Activated CD4-positive, alpha-beta T cell treated with anti-CD3 and anti-CD28 coated beads, Interleukin-2, amount 50 U/mL, for 4 hours (primary cell): ENCODE measurements at regions not wholly inside any gene's neighbourhood (a gene's known extent, or its start where the extent isn't known, plus 50 kb on each side); places are given as distances from the start of the nearest gene placed in this dataset.
"Not testable (repeated sequence)": the region's sequence is repeated elsewhere in the genome, so short reads cannot be mapped to it uniquely, and the experiment has no call there.

Experiments
- DNase-seq, 2 experiments: peaks; one replicate each; pipeline ENCODE4 v3.0.0-alpha.2; 2020

DNA sequence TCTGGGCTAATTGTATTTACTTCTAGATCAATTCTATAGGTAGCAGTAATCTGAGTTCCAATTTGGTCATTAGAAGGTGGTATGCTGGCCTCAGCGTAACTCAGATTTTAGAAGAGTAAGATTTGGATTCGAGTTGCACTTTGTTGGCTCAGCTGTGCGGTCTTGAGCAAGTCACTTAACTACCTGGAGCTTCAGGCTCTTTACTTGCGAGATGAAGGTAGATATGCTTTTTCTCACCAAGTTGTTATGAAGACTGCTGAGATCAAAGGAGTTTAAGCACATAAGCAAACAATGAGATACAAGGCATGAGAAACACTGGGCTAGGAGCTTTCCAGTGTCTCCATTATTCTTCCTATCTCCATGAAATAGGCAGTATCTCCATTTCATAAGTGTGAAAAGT is 133.8 kb upstream of the RANBP3L start:
- no peak for DNase-seq

DNA sequence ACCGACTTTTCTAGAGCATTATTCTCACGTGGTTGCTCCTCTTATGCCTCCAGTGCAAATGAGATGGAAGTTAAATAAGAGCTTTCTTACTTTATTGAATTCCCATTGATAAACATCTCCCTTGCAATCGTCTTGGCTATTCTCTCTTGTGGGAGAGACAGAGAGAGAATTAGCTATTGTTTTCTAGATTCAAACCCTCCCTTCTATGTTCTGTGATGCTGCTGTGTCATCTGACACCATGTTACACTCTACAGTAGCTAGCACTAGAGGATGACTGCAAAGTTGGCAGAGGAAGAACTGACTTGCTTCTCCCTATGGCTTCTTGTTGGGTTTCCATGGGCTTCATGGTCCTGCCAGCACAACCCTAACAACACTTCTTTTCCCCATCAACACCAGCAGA is 134.6 kb upstream of the RANBP3L start:
- DNase-seq: no peak

DNA sequence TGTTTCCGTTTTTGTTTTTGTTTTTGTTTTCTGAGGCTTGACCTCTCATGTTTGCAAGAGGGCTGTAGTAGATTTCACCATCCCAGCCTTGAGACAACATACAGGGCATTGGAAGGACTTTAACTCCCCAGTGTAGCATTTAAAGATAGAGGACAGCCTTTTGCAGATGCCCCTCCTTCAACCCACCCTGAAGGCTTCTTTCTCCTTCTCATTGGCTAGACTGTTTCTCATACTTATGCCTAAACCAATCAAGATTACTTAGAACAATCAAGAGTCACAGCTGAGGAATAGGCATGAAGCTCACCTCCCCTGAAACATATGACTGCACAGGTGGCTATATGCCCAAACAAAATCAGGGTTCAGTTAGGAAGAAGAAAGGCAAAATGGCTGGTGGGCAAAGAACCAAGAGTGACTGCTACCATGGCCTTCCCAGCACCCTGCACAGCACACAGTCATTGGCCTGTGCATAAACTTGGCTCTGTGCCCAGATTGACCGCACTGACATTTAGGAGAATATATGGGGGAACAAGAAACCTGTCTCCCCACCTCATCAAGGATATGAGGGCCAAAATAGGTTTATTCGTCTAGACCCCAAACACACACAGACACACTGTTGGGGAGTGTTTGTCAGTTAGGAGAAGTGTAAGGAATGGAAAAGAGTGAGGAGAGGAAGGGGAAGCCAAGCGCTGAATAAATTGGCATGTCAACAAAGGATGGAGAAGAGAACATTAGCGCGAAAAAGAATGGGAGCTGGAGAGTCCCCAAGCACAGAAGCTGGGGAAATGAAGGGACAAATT is 137.3 kb upstream of the RANBP3L start:
- DNase-seq: no peak

DNA sequence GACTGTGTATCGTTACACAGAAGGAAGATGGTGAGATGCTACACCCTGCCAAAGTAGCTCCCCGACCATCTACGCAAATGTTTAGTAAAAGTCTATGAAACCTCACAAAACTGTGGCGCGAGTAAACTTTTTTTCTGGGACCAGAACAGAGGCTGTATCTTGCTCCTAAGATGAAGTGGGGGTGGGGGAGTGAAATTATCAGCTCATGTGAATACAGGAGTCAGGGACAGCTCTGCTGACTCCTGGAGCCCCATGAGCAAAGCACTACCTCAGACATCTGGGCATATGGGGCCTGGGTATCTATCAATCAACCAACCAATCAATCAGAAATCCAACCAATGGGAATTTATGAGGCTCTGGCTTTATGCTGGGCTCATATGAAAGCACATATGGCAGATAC is 138.6 kb upstream of the RANBP3L start:
- DNase-seq: no peak

DNA sequence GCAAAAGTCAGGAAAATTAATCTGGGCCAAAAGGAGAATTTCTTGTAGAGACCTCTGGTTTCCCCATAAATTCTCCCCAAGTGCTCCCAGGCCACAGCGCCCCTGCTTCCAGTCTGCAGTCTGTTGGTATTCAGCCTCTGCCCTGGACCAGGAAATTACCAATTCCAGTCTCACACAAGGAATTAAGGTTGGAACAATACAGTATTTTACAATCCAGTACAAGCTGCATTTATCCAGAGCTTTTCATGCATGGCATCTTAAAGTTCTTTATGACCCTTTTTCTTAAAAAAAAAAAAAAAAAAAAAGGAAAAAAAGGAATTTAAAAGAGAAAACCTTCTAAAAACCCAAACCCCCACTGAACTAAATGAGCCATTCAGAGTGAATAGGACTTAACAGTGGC is 139.6 kb upstream of the RANBP3L start:
- DNase-seq: no peak

DNA sequence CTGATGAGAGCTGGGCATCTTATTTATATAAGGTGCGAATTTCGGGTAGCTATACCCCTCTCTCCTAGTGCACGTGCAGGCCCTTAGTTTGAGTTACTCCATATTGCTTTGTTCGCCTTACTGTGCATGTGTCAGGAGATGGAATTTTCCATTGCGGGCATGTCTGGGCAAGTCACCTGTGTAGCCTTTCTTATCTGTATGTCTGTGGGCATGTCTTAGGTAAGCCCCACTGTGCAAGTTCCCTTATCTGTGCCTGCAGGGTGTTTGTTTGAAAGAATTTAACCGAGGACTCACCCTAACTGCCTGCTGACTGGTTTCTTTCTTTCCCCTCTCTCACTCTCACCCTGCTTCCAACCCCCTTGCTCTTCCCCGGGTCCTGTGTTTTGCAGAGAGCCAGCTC is 140.7 kb upstream of the RANBP3L start:
- no peak for DNase-seq

DNA sequence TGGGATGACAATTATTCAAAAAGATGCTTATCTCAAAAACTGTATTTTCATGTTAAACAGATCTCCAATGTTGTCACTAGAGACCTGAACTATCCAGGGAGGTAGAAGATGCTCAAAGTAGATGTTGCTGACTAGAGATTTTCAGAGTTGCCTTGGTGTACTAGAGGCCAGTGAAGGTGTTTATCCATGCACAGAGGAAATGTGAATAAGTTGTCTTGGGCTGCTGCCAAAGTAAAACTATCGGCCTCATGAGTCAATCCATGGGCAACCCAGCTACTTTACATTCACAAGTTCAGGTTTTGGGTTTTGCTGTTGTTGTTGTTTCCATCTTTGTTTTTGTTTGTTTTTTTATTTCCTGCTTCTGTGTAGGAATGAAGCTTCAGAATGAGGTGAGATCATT is 141.1 kb upstream of the RANBP3L start:
- no peak for DNase-seq

DNA sequence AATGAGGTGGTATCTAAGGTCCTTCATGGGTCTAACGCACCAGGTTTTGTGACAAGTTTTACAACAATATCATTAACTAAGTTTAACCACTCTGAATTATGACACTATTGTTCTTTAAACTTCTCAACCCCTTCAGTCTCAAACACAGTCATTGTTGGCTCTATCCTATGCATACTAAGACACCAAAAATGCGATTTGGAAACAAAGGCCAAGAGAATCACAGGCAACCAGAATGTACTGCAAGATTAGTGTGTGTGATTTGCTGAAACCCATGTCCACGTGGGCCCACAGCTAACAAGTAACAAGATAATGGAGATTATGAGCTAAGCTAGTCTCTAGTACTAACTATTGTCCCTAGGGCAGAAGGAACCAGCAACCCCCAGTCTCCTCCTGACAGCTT is 142.2 kb upstream of the RANBP3L start:
- DNase-seq: no peak

DNA sequence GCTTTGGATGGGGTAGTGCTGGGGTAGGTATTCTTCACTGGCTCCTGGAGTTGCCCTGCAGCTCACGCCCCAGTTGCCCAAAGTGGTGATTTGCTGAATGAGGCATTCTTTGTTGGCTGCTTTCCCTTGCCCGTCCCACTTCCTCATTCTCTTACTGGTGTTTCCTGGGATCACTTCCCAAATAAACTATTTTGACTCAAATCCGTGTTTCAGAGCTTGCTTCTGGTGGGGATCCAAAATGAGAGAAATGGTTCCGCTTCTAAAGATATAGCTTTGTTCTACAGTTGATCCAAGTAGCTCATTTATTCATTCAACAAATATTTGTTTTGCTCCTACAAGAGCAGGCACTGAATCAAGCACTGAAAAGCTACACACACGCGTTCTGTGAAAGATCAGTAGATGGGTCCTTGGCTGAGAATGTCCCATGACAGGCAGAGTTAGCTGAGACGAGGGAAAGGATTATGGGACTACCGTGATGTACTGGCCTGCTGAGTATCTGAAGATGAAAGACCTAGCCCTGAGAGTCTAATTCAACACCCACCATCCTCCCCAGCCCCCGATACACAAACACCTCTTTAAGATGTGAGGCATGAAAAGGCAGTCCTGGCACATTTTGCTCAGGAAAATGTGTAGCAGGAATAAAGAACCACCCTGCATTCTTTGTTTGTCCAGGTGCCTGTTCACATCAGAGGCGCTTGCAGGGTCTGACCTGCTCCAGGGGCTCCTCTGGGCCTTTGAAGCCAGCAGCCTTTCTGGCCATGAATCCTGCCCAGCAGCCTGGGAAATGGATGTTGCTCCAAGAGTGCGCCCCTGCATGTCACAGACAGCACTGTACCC is 143.1 kb upstream of the RANBP3L start:
- DNase-seq: no peak

DNA sequence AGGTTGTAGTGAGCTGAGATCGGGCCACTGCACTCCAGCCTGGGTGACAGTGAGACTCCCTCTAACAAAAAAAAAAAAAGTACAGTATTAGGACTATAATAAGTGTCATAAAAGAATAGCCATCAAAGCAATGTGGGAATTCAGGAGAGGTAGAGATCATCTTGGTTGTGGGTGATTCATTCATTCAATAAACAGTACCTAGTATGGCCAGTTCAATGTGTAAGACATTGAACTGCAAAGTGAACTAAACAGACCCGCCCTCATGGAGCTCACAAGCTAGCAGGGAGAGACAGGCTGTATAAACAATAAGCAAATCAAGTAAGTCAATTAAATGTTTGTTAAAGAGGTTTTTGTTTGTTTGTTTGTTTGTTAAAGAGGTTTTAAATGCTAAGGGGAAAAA is 146.1 kb upstream of the RANBP3L start:
- DNase-seq: no peak

DNA sequence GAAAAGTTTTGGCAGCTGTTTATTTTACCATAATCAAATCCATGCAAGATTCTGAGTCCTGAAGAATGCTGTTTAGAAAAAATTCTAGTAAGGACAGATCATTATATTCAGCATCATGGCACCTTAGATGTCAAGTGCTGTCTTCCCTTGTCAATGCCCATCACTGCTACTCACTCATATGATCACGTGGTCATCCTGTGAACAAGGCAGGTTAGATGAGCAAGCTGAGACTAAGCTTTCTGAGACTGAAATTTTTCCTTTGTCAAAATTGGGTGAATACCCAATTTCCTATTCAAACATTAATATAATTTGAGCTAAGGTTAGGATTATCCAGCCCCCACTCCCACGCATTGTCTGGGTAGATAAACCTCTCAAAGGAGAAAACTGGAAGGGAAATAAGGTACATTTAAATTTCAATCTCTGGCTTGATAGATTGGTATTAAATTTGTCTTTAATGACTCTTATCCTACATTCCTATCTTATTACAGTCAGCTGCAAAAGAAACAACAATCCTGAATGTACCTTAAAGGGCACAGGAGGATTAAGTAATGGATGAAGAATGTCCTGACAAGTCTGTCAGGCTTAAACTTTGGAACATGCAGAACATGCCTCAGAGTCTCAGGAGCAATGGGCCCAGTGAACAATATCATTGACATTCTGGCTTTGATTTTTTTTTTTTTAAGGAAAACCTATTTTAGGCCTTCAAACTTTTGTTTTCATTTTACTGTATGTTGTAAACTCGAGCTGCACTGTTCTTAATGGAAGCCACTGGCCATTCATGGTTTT is 148.7 kb upstream of the RANBP3L start:
- no peak for DNase-seq

DNA sequence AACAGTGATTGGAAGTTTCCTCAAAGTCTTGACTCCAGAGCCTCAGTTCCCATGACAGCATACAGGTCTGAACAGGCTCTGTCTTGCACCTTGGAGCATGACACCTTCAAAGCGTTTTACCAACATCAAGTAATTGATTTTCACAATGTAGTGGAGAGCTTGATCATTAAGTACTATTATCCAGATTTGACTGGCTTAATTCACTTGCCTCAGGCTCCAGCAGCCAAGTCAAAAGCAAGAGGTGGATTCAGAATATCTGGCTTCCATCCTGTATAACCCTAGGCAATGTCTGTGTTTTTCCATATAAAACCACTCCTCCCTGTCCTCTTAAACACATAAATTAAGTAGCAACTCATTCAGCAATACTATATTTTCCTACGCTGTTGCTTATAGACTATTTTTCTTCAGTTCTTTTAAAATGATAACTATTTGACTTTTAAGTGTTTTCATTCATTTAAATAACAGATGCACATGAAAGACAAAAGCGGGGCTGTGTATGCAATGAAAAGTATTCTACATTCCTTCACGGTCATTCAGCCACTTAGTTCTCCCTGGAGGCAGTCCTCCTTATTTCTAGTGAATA is 150.8 kb upstream of the RANBP3L start:
- no peak for DNase-seq

DNA sequence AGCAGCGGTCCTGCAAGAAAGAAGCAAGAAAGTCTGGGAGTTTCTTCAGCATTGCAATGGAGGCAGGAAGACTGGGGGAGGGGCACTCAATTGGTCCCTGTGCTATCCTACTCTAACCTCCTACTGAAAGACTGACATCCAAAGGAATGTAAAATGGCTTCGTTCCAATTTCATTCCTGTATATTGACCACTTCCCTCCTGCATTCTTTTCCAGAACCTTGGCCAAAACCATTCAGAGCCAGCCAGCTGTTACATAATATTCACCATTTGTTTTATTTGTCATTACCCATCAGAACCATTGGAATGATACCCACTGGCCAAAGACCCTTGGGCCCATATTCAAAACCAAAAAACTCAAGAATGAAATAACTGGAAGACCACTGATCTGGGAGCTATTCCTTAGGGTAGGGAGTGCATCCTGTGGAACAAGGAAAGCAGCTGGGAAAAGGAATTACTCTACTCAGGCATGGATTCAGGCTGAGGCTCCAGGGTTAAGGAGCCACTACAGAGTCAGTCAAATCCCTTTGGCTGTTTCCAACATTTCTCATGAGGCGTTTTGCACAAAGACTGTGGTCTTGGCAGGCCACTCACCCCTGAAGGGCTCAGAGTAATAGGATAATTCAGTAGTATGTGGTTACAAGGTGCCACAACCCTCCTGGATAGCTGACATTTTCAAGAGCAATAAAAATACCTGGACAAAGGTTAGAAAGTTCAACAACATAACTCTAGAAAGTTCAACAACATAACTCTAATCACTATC is 148.7 kb upstream of the SLC1A3 start:
- DNase-seq: no peak

DNA sequence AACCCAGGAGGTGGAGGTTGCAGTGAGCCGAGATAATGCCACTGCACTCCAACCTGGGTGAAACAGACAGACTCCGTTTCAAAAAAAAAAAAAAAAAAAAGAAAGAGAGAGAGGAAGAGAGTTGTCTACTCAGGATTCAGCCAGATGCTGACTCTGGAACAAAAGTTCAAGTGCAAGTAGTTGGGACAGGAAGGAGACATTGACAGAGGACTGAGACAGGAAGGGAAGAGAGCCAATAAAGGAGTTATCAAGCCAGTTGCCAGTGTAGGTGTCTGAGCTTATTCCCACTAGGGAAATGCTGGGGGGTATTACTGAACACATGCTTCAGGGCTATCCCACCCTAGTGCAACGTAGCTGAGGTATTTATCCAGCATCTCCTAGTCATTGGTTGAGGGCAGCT is 147.7 kb upstream of the SLC1A3 start:
- DNase-seq: no peak

DNA sequence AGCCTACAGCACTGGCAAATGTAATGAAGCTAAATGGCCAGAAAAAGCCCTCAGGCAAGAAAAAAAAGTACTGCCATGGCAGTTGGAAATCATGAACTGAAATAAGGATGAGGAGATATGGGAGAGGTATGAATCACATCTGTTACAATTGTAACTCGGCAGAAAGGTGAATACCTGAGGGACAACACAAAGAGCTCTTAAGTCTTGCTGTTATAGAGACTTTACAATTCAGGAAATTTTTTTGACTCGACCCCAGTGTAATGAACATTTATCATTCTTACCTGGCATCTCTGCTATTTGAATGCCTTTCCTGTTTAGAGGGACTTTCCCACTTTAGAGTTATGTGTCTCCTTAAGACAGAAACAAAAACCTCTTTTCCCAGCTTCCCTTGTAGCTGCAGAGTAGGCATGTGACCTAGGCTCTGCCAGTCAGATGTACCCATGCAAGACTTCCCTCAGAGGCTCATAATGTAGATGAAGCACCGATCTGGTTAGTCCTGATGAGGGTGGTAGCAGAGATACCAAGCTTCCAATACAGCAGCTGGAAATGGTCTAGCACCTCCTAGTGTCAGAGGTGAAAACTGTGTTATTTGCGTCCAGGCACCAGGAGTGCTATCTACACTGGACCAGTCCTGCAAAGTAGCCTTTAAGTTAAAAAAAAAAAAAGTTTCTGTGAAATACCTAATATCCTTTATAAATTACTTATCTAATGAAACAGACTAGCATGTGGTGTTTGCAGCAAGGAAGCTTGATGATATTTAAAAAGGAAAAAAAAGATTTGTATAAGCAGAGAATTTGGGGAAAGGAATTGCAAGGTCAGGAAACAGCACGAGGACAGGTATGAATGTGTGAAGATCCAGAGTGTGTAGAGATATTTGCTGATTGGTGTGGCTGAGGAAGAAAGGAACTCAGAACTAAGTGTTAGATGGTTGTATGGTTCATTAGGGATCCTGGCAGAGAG is 146.9 kb upstream of the SLC1A3 start:
- DNase-seq: no peak

DNA sequence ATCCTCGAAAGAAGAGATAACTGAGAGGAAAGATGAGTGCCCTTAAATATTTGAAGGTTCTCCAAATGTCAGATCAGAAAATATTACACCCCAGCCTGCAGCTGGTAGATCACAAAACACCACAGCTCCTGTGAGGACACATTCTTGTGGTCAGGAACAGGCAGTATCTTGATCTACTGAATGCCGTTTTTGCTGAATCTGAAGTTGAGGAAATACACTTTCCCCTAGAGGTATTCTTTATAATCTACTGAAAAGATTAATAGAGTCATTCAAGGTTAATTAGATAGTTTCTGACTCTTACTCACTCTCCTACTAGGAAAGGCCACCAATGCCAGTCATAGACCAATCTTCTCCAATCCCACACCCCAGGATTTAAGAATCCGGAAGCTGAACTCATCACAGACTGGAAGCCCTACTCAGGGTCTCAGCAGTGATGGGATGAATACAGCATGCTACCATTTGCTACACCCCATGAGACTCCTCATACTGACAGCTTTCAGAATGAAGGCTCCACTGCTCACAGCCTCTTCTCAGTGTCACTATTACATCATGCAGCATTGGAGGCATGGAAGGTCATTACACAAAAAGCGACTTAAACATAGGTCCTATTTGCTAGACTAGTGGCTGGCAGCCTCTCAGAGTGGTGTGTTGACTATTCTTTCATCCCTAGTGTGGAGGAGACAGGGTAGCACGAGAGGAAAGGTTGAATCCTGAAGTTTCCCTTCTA is 143.9 kb upstream of the SLC1A3 start:
- no peak for DNase-seq

DNA sequence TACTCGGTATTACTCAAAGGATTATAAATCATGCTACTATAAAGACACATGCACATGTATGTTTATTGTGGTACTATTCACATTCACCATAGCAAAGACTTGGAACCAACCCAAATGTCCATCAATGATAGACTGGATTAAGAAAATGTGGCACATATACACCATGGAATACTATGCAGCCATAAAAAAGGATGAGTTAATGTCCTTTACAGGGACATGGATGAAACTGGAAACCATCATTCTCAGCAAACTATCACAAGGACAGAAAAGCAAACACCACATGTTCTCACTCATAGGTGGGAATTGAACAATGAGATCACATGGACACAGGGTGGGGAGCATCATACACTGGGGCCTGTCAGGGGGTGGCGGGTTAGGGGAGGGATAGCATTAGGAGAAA is 130.5 kb upstream of the SLC1A3 start:
- not testable (repeated sequence) for DNase-seq

DNA sequence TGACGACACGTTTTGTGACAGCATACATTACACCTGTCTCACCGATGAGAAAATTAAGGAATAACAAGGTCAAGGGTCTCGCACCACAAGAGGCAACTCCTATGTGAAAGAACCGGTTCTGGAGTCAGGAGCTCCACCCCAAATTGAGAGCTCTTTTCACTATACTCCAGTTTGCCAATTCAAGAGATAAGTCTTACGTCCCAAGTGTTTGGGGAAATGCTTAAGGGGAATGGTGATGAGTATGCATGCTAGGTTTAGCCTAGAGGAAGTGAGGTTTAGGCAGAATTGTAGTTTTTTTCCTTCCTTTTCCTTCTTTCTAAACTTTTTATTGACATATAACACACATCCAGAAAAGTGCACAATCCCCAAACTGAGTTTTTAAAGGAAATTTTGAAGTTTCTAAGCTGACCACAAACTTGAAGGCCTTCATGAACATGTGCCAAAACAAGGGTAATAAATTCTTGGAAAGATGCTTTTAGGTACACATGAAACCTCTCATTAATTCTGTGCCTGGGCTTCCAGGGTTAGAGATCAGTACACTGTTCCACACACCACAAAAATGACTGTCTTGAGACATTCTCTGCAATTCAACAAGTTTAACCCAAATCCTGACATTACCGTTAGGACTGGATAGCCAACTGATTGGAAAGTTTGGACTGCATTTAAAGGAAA is 127.6 kb upstream of the SLC1A3 start:
- no peak for DNase-seq

DNA sequence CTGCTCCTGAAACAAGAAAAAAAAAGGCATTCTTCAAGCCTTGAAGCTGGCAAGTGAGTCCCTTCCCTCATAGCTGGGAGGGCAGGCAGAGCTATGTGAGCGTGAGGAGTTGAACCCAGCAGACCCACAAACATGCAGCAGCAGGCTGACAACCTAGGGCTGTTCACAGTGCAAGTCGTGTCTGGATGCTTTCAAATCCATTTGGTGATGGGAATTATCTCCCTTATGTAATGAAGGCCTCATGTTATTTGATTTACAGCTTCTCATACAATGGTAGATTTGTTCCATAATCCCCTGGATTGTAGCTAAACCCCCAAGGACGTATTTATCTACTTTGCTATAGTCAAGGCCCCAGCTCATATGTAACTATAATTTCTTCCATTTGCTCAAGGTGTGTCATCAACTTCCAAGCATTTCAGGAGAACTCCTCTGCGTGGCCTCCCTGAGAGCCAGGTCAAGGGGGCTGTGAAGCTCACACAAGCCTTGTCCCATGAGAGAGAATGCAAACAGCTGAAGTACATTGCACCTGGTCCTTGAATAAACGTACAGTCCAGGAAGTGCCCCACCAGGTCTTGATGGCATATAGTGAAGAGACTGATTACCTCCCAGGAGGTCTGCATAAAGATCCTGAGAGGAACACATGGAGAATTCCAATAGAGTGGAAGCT is 124.8 kb upstream of the SLC1A3 start:
- no peak for DNase-seq
